ENCODE measurements at regions not wholly inside any gene's neighbourhood (a gene's known extent, or its start where the extent isn't known, plus 50 kb on each side); places are given as distances from the start of the nearest gene placed in this dataset.

GRCh38 chr14:53408175-53408879 lies 255.2 kb upstream of the DDHD1 start:
- no peak for DNase-seq (ENCODE audit: low spot score)
- Mint-ChIP-seq H3K27me3 (ENCODE audit: insufficient read depth, low read depth, poor library complexity) (peaks cover 2% of the 10 kb centered on the region), H3K36me3 (ENCODE audit: low read depth) (no peaks in the 10 kb centered on the region), H3K27ac (no peak overlapping the region), H3K4me1 (no peaks in the 10 kb centered on the region; the same call in 2 of the 3 replicates), H3K9me3 (no peaks in the 10 kb centered on the region; the same call in 2 of the 3 replicates), H3K4me3 (no peak overlapping the region)
- Histone ChIP-seq H2AFZ (no peak overlapping the region), H3K4me3 (no peak overlapping the region), H3K79me2 (replicated peaks; ENCODE audit: insufficient read depth) (no peaks in the 10 kb centered on the region), H3K27me3 (ENCODE audit: insufficient read depth) (no peaks in the 10 kb centered on the region), H3F3A (replicated peaks; ENCODE audit: low read depth) (no peaks in the 10 kb centered on the region), H3K9me2 (ENCODE audit: insufficient read depth) (peaks cover 7% of the 10 kb centered on the region; the same call in 1 of the 2 replicates), H3K27ac (ENCODE audit: low read depth) (no peak overlapping the region), H3K4me2 (no peak overlapping the region), H3K4me1 (ENCODE audit: insufficient read depth) (no peaks in the 10 kb centered on the region), H4K20me1 (replicated peaks; ENCODE audit: insufficient read depth) (no peaks in the 10 kb centered on the region), H3K36me3 (ENCODE audit: insufficient read depth) (no peaks in the 10 kb centered on the region; the same call in 1 of the 2 replicates)
- ATAC-seq: no peak
- TF ChIP-seq ZNF331 (CRISPR knock-in tag; IDR thresholded peaks at IDR 0.05; ENCODE audit: low read depth) (no peak), ZNF462 (CRISPR knock-in tag; IDR thresholded peaks at IDR 0.05) (no peak), NANOG (IDR thresholded peaks at IDR 0.05; ENCODE audit: borderline replicate concordance) (no peak), JUNB (IDR thresholded peaks at IDR 0.05; ENCODE audit: unreplicated experiment) (no peak), ETS1 (IDR thresholded peaks at IDR 0.05) (no peak), EZH2phosphoT487 (IDR thresholded peaks at IDR 0.05; ENCODE audit: unreplicated experiment) (no peak), CREB1 (CRISPR knock-in tag; IDR thresholded peaks at IDR 0.05; ENCODE audit: low read depth) (no peak), STAT1 (IDR thresholded peaks at IDR 0.05; ENCODE audit: unreplicated experiment) (no peak), POLR2AphosphoS5 (IDR thresholded peaks at IDR 0.05; ENCODE audit: low read depth) (no peak)

Measured in GM23338 (cell line).